HUES6 (cell line): ENCODE measurements at regions not wholly inside any gene's neighbourhood (a gene's known extent, or its start where the extent isn't known, plus 50 kb on each side); places are given as distances from the start of the nearest gene placed in this dataset.

ENCODE experiments used
- H3K27ac ChIP-seq: 2 replicates; pipeline ENCODE4 v1.7.0; 2013; ENCODE audit warnings: low read depth, mild to moderate bottlenecking, low read length, inconsistent platforms
- H3K27me3 ChIP-seq: 2 replicates; pipeline ENCODE4 v1.6.1; 2013; ENCODE audit warnings: low read length; ENCODE audit not compliant: control insufficient read depth, insufficient read depth
- H3K36me3 ChIP-seq: 2 replicates; pipeline ENCODE4 v1.6.1; 2013; ENCODE audit warnings: low read length; ENCODE audit not compliant: control insufficient read depth, insufficient read depth
- H3K4me1 ChIP-seq: 2 replicates; pipeline ENCODE4 v1.6.1; 2013; ENCODE audit warnings: low read length; ENCODE audit not compliant: control insufficient read depth, insufficient read depth
- H3K4me3 ChIP-seq: 2 replicates; pipeline ENCODE4 v1.5.1; 2013; ENCODE audit warnings: low read depth, low read length
- H3K9ac ChIP-seq: one replicate; pipeline ENCODE4 v1.6.1; 2013; ENCODE audit warnings: mild to moderate bottlenecking, low read length
- H3K9me3 ChIP-seq: 2 replicates; pipeline ENCODE4 v1.6.1; 2013; ENCODE audit warnings: low read depth, low read length; ENCODE audit not compliant: control insufficient read depth, insufficient read depth

GRCh38 chr5:29122306-29122705 is 2071.2 kb upstream of the CDH6 start:
- no peak overlapping the region for H3K4me3 ChIP-seq
- H3K4me1 ChIP-seq, result peaks cover 8% of the 10 kb centered on the region; the same call in 1 of the 2 replicates
- H3K9me3 ChIP-seq, result no peaks in the 10 kb centered on the region
- no peak overlapping the region for H3K9ac ChIP-seq
- no peaks in the 10 kb centered on the region for H3K27me3 ChIP-seq
- H3K36me3 ChIP-seq, result no peaks in the 10 kb centered on the region
- no peak overlapping the region for H3K27ac ChIP-seq

- 0 out of 2 replicates have a peak, but pooled peaks cover 2% of the 10 kb centered on the region for H3K9me3 ChIP-seq
- no peak overlapping the region for H3K4me3 ChIP-seq
- no peaks in the 10 kb centered on the region for H3K4me1 ChIP-seq
- no peaks in the 10 kb centered on the region for H3K36me3 ChIP-seq
- no peak overlapping the region for H3K27ac ChIP-seq
- no peak overlapping the region for H3K9ac ChIP-seq
- no peaks in the 10 kb centered on the region for H3K27me3 ChIP-seq
Measured at GRCh38 chr5:29114331-29114768, 2076.0 kb upstream of the CDH9 start.

GRCh38 chr5:29113516-29113915 is 2075.1 kb upstream of the CDH9 start:
- H3K9ac ChIP-seq, result no peak overlapping the region

GRCh38 chr5:29099585-29099984 is 2061.2 kb upstream of the CDH9 start:
- Histone ChIP-seq H3K27ac (no peak overlapping the region), H3K36me3 (no peaks in the 10 kb centered on the region), H3K4me3 (no peak overlapping the region), H3K9ac (no peak overlapping the region), H3K4me1 (no peaks in the 10 kb centered on the region), H3K9me3 (no peaks in the 10 kb centered on the region), H3K27me3 (no peaks in the 10 kb centered on the region)

More at GRCh38 chr5:29113516-29113915, 2075.1 kb upstream of the CDH9 start:
- no peaks in the 10 kb centered on the region for H3K36me3 ChIP-seq
- no peaks in the 10 kb centered on the region for H3K27me3 ChIP-seq
- no peaks in the 10 kb centered on the region for H3K4me1 ChIP-seq
- 0 out of 2 replicates have a peak, but pooled peaks cover 2% of the 10 kb centered on the region for H3K9me3 ChIP-seq
- H3K27ac ChIP-seq, result no peak overlapping the region
- no peak overlapping the region for H3K4me3 ChIP-seq

- Histone ChIP-seq H3K27me3 (no peaks in the 10 kb centered on the region), H3K9me3 (no peaks in the 10 kb centered on the region), H3K4me1 (no peaks in the 10 kb centered on the region), H3K27ac (no peak overlapping the region), H3K4me3 (no peak overlapping the region), H3K36me3 (no peaks in the 10 kb centered on the region), H3K9ac (no peak overlapping the region)
Measured at GRCh38 chr5:29089591-29090130, 2051.3 kb upstream of the CDH9 start.

- Histone ChIP-seq H3K36me3 (no peaks in the 10 kb centered on the region), H3K9ac (no peak overlapping the region), H3K4me3 (no peak overlapping the region), H3K27ac (no peak overlapping the region), H3K9me3 (no peaks in the 10 kb centered on the region), H3K4me1 (no peaks in the 10 kb centered on the region), H3K27me3 (no peaks in the 10 kb centered on the region)
Measured at GRCh38 chr5:29085142-29085541, 2046.8 kb upstream of the CDH9 start.

- Histone ChIP-seq H3K9ac (no peak overlapping the region), H3K27ac (no peak overlapping the region)
Measured at GRCh38 chr5:29079771-29080170, 2041.4 kb upstream of the CDH9 start.

GRCh38 chr5:29077451-29077850 is 2039.1 kb upstream of the CDH9 start:
- H3K4me3 ChIP-seq, result no peak overlapping the region
- no peak overlapping the region for H3K27ac ChIP-seq
- H3K4me1 ChIP-seq, result no peaks in the 10 kb centered on the region
- no peaks in the 10 kb centered on the region for H3K36me3 ChIP-seq
- H3K9ac ChIP-seq, result no peak overlapping the region
- no peaks in the 10 kb centered on the region for H3K27me3 ChIP-seq
- no peaks in the 10 kb centered on the region for H3K9me3 ChIP-seq

More at GRCh38 chr5:29079771-29080170, 2041.4 kb upstream of the CDH9 start:
- H3K9me3 ChIP-seq, result no peaks in the 10 kb centered on the region
- H3K4me1 ChIP-seq, result no peaks in the 10 kb centered on the region
- no peaks in the 10 kb centered on the region for H3K36me3 ChIP-seq
- H3K27me3 ChIP-seq, result no peaks in the 10 kb centered on the region
- H3K4me3 ChIP-seq, result no peak overlapping the region

GRCh38 chr5:29069104-29069402 is 2030.7 kb upstream of the CDH9 start:
- H3K4me3 ChIP-seq, result no peak overlapping the region
- H3K9me3 ChIP-seq, result no peaks in the 10 kb centered on the region
- H3K27ac ChIP-seq, result no peak overlapping the region
- H3K4me1 ChIP-seq, result no peaks in the 10 kb centered on the region
- no peaks in the 10 kb centered on the region for H3K27me3 ChIP-seq
- H3K36me3 ChIP-seq, result no peaks in the 10 kb centered on the region
- no peak overlapping the region for H3K9ac ChIP-seq

- H3K9ac ChIP-seq, result no peak overlapping the region
- peaks cover 4% of the 10 kb centered on the region; the same call in 1 of the 2 replicates for H3K9me3 ChIP-seq
- H3K36me3 ChIP-seq, result no peaks in the 10 kb centered on the region
Measured at GRCh38 chr5:29061381-29061780, 2023.0 kb upstream of the CDH9 start.

GRCh38 chr5:29054694-29055093 is 2016.3 kb upstream of the CDH9 start:
- Histone ChIP-seq H3K36me3 (no peaks in the 10 kb centered on the region), H3K27ac (no peak overlapping the region), H3K27me3 (no peaks in the 10 kb centered on the region), H3K4me3 (no peak overlapping the region), H3K9ac (no peak overlapping the region), H3K4me1 (no peaks in the 10 kb centered on the region), H3K9me3 (no peaks in the 10 kb centered on the region)

More at GRCh38 chr5:29061381-29061780, 2023.0 kb upstream of the CDH9 start:
- Histone ChIP-seq H3K4me3 (no peak overlapping the region), H3K4me1 (no peaks in the 10 kb centered on the region), H3K27me3 (no peaks in the 10 kb centered on the region), H3K27ac (no peak overlapping the region)

GRCh38 chr5:29054282-29054681 is 2015.9 kb upstream of the CDH9 start:
- H3K4me1 ChIP-seq, result no peaks in the 10 kb centered on the region
- H3K27ac ChIP-seq, result no peak overlapping the region
- H3K27me3 ChIP-seq, result no peaks in the 10 kb centered on the region
- H3K36me3 ChIP-seq, result no peaks in the 10 kb centered on the region
- H3K4me3 ChIP-seq, result no peak overlapping the region
- no peak overlapping the region for H3K9ac ChIP-seq
- H3K9me3 ChIP-seq, result no peaks in the 10 kb centered on the region
